Type B pancreatic cell (in vitro differentiated cells): ENCODE measurements at regions not wholly inside any gene's neighbourhood (a gene's known extent, or its start where the extent isn't known, plus 50 kb on each side); places are given as distances from the start of the nearest gene placed in this dataset.

Source experiments
- DNase-seq: peaks from one replicate; pipeline ENCODE4 v3.0.0; 2021; ENCODE audit warnings: mixed read lengths; ENCODE audit not compliant: unreplicated experiment; ENCODE audit errors: extremely low spot score
- H3K27ac Mint-ChIP-seq: 2 replicates; pipeline ENCODE4 v1.8.0; 2021; ENCODE audit warnings: mild to moderate bottlenecking, mixed read lengths
- H3K27me3 Mint-ChIP-seq: 2 replicates; pipeline ENCODE4 v1.8.0; 2021; ENCODE audit warnings: mixed read lengths
- H3K36me3 Mint-ChIP-seq: 2 replicates; pipeline ENCODE4 v1.8.0; 2021; ENCODE audit warnings: mixed read lengths
- H3K4me1 Mint-ChIP-seq: one replicate; pipeline ENCODE4 v1.8.0; 2021; ENCODE audit warnings: mixed read lengths; ENCODE audit not compliant: unreplicated experiment
- H3K4me3 Mint-ChIP-seq: 2 replicates; pipeline ENCODE4 v1.8.0; 2021; ENCODE audit warnings: mild to moderate bottlenecking, mixed read lengths
- H3K9me3 Mint-ChIP-seq: 2 replicates; pipeline ENCODE4 v1.8.0; 2021; ENCODE audit warnings: mixed read lengths
- CTCF ChIP-seq: fragments of 200-600 bp; sonication (generic); conservative IDR thresholded peaks from 2 replicates; pipeline ENCODE4 v1.5.0; 2021; ENCODE audit warnings: antibody characterized with exemption, mild to moderate bottlenecking

GRCh38 chr6:145169726-145170224 lies 565.5 kb downstream of the EPM2A start:
- no peaks in the 10 kb centered on the region for H3K9me3 Mint-ChIP-seq
- peaks cover 3% of the 10 kb centered on the region for H3K4me1 Mint-ChIP-seq

GRCh38 chr6:145175470-145175869 lies 559.9 kb downstream of the EPM2A start:
- H3K4me1 Mint-ChIP-seq, result peaks cover 1% of the 10 kb centered on the region
- no peak overlapping the region for H3K4me3 Mint-ChIP-seq
- DNase-seq, result no peak
- peaks cover 8% of the 10 kb centered on the region for H3K36me3 Mint-ChIP-seq
- H3K27me3 Mint-ChIP-seq, result no peaks in the 10 kb centered on the region
- H3K9me3 Mint-ChIP-seq, result peaks cover 20% of the 10 kb centered on the region
- H3K27ac Mint-ChIP-seq, result no peak overlapping the region
- TF ChIP-seq CTCF, result no peak

More at GRCh38 chr6:145169726-145170224, 565.5 kb downstream of the EPM2A start:
- no peak for DNase-seq
- H3K4me3 Mint-ChIP-seq, result no peak overlapping the region
- no peaks in the 10 kb centered on the region for H3K36me3 Mint-ChIP-seq
- H3K27me3 Mint-ChIP-seq, result no peaks in the 10 kb centered on the region
- TF ChIP-seq CTCF, result no peak
- no peak overlapping the region for H3K27ac Mint-ChIP-seq

- Mint-ChIP-seq H3K9me3 (peaks cover 20% of the 10 kb centered on the region), H3K4me3 (no peak overlapping the region), H3K27me3 (no peaks in the 10 kb centered on the region), H3K27ac (no peak overlapping the region), H3K4me1 (no peaks in the 10 kb centered on the region), H3K36me3 (peaks cover 8% of the 10 kb centered on the region)
- TF ChIP-seq CTCF, result no peak
- DNase-seq, result no peak
Measured at GRCh38 chr6:145178391-145178790, 556.9 kb downstream of the EPM2A start.

GRCh38 chr6:145187491-145188206 lies 547.7 kb downstream of the EPM2A start:
- Mint-ChIP-seq H3K9me3 (no peaks in the 10 kb centered on the region), H3K27ac (no peak overlapping the region), H3K4me1 (peaks cover 9% of the 10 kb centered on the region), H3K4me3 (no peak overlapping the region), H3K27me3 (no peaks in the 10 kb centered on the region), H3K36me3 (no peaks in the 10 kb centered on the region)
- no peak for DNase-seq
- no peak for TF ChIP-seq CTCF

GRCh38 chr6:145189836-145190235 lies 545.5 kb downstream of the EPM2A start:
- no peak for DNase-seq
- Mint-ChIP-seq H3K27me3 (no peaks in the 10 kb centered on the region), H3K36me3 (no peaks in the 10 kb centered on the region), H3K27ac (no peak overlapping the region), H3K9me3 (no peaks in the 10 kb centered on the region), H3K4me3 (no peak overlapping the region), H3K4me1 (peaks cover 9% of the 10 kb centered on the region)
- TF ChIP-seq CTCF, result no peak
